ENCODE measurements at regions not wholly inside any gene's neighbourhood (a gene's known extent, or its start where the extent isn't known, plus 50 kb on each side); places are given as distances from the start of the nearest gene placed in this dataset.
"Not testable (repeated sequence)": the region's sequence is repeated elsewhere in the genome, so short reads cannot be mapped to it uniquely, and the experiment has no call there.

DNA sequence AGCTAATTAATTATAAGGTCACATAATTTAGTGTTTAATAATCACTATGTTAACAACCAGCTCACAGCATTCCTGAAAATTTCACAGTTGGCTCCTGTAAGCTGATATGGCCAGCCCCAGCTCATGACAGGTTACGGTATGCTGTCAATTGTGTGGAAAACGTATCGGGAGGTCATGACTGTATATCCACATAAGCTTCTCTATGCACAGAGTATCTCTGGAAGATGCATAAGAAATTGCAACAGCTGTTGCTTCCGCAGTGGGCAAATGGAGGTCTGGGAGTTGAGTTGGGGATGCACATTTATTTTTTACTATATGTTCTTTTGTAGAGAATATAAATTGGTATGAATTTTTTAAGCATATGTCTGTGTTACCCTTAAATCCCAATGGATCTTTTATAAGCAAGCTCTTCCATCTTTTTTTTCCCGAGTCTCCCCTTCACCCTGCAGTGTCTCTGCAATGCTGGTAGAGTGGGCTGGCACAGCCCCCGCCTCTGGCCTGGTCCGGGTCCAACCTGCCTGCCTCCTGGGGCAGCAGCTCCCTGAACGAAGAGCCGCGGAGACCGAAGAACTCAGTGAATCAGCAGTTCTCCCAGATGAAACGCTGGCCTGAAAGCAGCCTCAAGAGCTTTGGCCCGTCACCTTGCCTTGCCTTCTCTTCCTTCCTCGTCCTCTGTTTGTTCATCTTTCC is 139.9 kb upstream of the CDYL start:
- DNase-seq (ENCODE audit: low spot score) (no peak), ATAC-seq (no peak)
- intact Hi-C loops (cut with DNase I) = no loop called here

- ATAC-seq (no peak), DNase-seq (ENCODE audit: low spot score) (no peak)
- intact Hi-C loops (cut with DNase I) = no loop called here
Observed at GRCh38 chr6:4635666-4636065, 140.5 kb upstream of the CDYL start.

DNA sequence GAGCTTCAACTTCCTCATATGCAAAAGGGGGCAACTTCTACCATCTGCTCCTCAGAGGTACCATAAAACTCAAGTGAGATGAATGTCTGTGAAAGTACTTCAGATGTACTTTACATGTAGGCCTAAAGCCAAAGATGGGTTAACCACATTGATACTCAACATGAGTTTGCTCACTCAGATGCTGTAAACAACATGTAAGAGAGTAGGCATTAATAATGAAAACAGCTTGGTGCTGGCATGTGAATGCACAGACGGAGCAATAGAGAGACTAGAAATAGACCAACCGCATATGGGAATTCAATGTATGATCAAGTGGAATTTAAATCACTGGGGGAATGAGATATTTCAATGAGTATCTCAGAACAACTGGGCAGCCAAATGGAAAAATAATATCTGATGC is 143.8 kb upstream of the CDYL start:
- intact Hi-C loops (cut with DNase I) = no loop called here
- DNase-seq (ENCODE audit: low spot score) (no peak), ATAC-seq (no peak)

DNA sequence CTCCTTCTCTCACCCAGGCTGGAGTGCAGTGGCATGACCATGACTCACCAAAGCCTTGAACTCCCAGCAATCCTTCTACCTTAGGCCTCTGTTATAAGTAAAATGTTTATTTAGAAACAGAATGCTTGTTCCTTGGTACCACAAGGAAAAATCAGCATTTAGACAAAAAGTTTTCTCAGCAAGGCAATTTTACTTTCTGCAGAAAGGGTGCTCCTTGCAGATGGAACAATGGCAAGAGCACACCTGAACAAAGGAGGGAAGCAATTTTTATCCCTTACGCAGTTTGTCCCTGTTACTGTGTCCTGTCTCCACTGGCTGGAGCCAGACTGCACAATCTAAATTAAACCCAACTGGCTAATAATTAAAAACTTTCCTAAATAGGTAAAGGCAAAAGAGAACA is 146.4 kb upstream of the CDYL start:
- ATAC-seq; intact Hi-C loops (cut with DNase I); DNase-seq (ENCODE audit: low spot score): not testable (repeated sequence)

GRCh38 chr6:4625557-4625956 is 150.6 kb upstream of the CDYL start:
- DNase-seq (ENCODE audit: low spot score) (no peak), ATAC-seq (no peak)
- intact Hi-C loops (cut with DNase I) = no loop called here

- DNase-seq (ENCODE audit: low spot score) (no peak), ATAC-seq (no peak)
- intact Hi-C loops (cut with DNase I) = no loop called here
Observed at GRCh38 chr6:4624726-4625125, 151.5 kb upstream of the CDYL start.

GRCh38 chr6:4620284-4621151 is 155.7 kb upstream of the CDYL start:
- ATAC-seq = no peak
- DNase-seq (ENCODE audit: low spot score) = no peak
- intact Hi-C loops (cut with DNase I) = no loop called here

DNA sequence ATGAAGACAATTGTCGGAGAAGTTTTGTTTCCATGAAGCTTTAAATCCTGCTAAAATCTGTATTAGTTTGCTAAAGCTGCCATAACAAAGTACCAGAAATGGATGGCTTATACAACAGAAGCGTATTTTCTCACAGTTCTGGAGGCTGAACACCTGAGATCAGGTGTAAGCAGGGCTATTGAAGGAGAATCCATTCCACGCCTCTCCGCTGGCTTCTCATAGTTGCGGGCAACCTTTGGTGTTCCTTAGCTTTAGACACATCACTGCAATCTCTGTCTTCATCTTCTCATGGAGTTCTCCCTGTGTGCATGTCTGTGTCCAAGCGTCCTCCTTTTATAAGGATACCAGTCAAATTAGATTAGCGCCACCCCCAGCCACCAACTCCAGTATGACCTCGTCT is 159.9 kb upstream of the CDYL start:
- intact Hi-C loops (cut with DNase I) = no loop called here
- DNase-seq (ENCODE audit: low spot score) = no peak
- ATAC-seq = no peak

- peak; percentile 72 for ATAC-seq
Observed at GRCh38 chr6:4615891-4616290, 160.3 kb upstream of the CDYL start.

GRCh38 chr6:4615231-4615630 is 161.0 kb upstream of the CDYL start:
- intact Hi-C loops (cut with DNase I) = no loop called here
- ATAC-seq (no peak), DNase-seq (ENCODE audit: low spot score) (no peak)

More at GRCh38 chr6:4615891-4616290, 160.3 kb upstream of the CDYL start:
- no peak for DNase-seq (ENCODE audit: low spot score)
- intact Hi-C loops (cut with DNase I) = no loop called here

- DNase-seq (ENCODE audit: low spot score) (no peak), ATAC-seq (no peak)
- intact Hi-C loops (cut with DNase I) = no loop called here
Observed at GRCh38 chr6:4614637-4615036, 161.6 kb upstream of the CDYL start.

- ATAC-seq = no peak
- intact Hi-C loops (cut with DNase I) = no loop called here
Observed at GRCh38 chr6:4613795-4614194, 162.4 kb upstream of the CDYL start.

GRCh38 chr6:4613381-4613780 is 162.8 kb upstream of the CDYL start:
- DNase-seq (ENCODE audit: low spot score) (no peak), ATAC-seq (no peak)
- intact Hi-C loops (cut with DNase I) = no loop called here

More at GRCh38 chr6:4613795-4614194, 162.4 kb upstream of the CDYL start:
- DNase-seq (ENCODE audit: low spot score) = no peak

DNA sequence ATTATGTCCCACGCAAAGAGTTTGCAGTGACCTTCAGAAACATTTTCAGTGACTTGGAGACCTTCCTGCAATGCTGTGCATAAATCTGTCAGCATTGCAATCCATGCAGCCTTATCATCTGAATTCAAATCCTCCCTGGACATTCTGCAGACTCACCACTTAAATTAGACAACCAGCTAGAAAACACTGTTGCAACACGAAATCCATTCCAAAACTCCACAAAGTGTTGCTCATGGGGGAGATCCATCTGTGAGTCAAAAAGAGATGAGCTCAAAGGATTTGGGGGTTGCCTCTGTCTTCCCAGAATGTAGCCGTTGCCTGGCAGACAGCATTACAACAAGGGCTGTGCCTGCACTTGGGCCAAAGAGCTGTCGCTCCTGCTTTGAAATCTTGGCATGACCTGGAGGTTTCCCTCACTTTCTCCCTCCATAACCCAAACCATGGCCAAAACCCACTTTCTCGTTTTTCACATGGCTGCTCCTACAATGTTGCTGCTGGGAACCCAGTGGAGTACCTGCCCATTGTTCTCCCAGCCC is 163.5 kb upstream of the CDYL start:
- peak; percentile 59 for ATAC-seq
- no peak for DNase-seq (ENCODE audit: low spot score)
- intact Hi-C loops (cut with DNase I) = no loop called here

GRCh38 chr6:4611429-4612129 is 164.6 kb upstream of the CDYL start:
- intact Hi-C loops (cut with DNase I) = no loop called here
- DNase-seq (ENCODE audit: low spot score) (no peak), ATAC-seq (no peak)

DNA sequence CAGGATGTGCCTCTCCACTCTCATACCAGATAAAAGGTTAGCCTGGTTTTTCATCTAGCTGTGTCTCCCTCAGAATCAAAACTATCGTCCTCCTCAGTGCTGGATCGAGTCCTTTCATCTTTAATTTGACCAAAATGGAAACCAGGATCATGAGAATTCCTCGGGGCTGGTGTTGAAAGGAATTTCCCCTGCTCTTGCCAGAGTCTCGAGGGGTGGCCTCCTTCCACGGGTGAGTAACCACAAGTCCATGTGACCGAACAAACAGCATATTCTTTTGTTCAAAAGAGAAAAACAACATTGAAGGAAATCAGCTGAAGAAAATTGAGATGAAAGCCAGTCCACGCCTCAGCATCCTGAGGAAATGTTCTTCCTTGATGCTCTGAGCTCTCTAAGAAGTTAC is 165.9 kb upstream of the CDYL start:
- DNase-seq (ENCODE audit: low spot score) (peak; percentile 68), ATAC-seq (peak; percentile 81)
- intact Hi-C loops (cut with DNase I) = no loop called here

GRCh38 chr6:4608361-4609115 is 167.7 kb upstream of the CDYL start:
- no peak for ATAC-seq
- intact Hi-C loops (cut with DNase I) = no loop called here
- no peak for DNase-seq (ENCODE audit: low spot score)

DNA sequence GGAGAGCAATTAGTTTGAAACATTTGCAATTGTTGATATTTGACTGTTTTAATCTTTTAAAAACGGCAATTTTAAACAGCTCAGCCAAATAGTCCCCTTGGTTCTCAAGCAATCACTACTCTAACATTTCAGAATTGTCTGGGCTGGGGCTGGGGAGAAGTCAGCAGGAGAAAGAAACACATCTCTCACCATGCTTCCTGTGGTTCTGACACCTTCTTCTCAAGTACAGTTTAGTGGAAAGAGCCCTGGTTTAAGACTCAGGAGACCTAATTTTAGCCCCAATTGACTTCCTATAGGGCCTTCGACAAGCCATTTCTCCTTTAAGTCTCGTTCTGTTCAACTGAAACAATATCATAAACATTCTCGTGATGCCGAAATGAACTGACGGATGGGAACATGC is 168.4 kb upstream of the CDYL start:
- no peak for ATAC-seq
- intact Hi-C loops (cut with DNase I) = no loop called here
- DNase-seq (ENCODE audit: low spot score) = no peak

Measured in sciatic nerve (tissue), 2 donors.